Type B pancreatic cell (in vitro differentiated cells): ENCODE measurements at regions not wholly inside any gene's neighbourhood (a gene's known extent, or its start where the extent isn't known, plus 50 kb on each side); places are given as distances from the start of the nearest gene placed in this dataset.

ENCODE experiments used
- DNase-seq: peaks from one replicate; pipeline ENCODE4 v3.0.0; 2021; ENCODE audit warnings: mixed read lengths; ENCODE audit not compliant: unreplicated experiment; ENCODE audit errors: extremely low spot score
- H3K27ac Mint-ChIP-seq: 2 replicates; pipeline ENCODE4 v1.8.0; 2021; ENCODE audit warnings: mild to moderate bottlenecking, mixed read lengths
- H3K27me3 Mint-ChIP-seq: 2 replicates; pipeline ENCODE4 v1.8.0; 2021; ENCODE audit warnings: mixed read lengths
- H3K36me3 Mint-ChIP-seq: 2 replicates; pipeline ENCODE4 v1.8.0; 2021; ENCODE audit warnings: mixed read lengths
- H3K4me1 Mint-ChIP-seq: one replicate; pipeline ENCODE4 v1.8.0; 2021; ENCODE audit warnings: mixed read lengths; ENCODE audit not compliant: unreplicated experiment
- H3K4me3 Mint-ChIP-seq: 2 replicates; pipeline ENCODE4 v1.8.0; 2021; ENCODE audit warnings: mild to moderate bottlenecking, mixed read lengths
- H3K9me3 Mint-ChIP-seq: 2 replicates; pipeline ENCODE4 v1.8.0; 2021; ENCODE audit warnings: mixed read lengths
- TF ChIP-seq, protein P1 (sequence below): fragments of 200-600 bp; sonication (generic); conservative IDR thresholded peaks from 2 replicates; pipeline ENCODE4 v1.5.0; 2021; ENCODE audit warnings: antibody characterized with exemption, mild to moderate bottlenecking

DNA sequence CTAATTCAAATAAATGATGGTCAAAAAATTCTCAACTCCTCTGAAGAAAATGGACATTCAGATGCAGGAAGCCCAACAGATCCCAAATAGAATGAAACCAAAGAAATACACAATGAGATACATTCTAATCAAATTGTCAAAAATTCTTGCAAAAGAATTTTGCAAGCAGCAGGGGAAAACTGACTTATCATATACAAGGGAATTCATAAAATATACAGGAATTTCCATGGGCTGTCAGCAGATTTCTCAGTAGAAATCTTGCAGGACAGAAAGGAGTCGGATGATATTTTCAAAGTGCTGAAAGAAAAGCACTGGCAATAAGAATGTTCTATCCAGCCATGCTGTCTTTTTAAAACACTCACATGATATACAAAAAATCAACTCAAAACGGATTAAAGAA, 194.6 kb upstream of the ZC3H12C start:
- Mint-ChIP-seq H3K27ac (no peak overlapping the region), H3K4me1 (no peaks in the 10 kb centered on the region), H3K4me3 (no peak overlapping the region), H3K9me3 (no peaks in the 10 kb centered on the region), H3K27me3 (no peaks in the 10 kb centered on the region), H3K36me3 (no peaks in the 10 kb centered on the region)
- no peak for DNase-seq
- TF ChIP-seq, protein P1, sequence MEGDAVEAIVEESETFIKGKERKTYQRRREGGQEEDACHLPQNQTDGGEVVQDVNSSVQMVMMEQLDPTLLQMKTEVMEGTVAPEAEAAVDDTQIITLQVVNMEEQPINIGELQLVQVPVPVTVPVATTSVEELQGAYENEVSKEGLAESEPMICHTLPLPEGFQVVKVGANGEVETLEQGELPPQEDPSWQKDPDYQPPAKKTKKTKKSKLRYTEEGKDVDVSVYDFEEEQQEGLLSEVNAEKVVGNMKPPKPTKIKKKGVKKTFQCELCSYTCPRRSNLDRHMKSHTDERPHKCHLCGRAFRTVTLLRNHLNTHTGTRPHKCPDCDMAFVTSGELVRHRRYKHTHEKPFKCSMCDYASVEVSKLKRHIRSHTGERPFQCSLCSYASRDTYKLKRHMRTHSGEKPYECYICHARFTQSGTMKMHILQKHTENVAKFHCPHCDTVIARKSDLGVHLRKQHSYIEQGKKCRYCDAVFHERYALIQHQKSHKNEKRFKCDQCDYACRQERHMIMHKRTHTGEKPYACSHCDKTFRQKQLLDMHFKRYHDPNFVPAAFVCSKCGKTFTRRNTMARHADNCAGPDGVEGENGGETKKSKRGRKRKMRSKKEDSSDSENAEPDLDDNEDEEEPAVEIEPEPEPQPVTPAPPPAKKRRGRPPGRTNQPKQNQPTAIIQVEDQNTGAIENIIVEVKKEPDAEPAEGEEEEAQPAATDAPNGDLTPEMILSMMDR: no peak

DNA sequence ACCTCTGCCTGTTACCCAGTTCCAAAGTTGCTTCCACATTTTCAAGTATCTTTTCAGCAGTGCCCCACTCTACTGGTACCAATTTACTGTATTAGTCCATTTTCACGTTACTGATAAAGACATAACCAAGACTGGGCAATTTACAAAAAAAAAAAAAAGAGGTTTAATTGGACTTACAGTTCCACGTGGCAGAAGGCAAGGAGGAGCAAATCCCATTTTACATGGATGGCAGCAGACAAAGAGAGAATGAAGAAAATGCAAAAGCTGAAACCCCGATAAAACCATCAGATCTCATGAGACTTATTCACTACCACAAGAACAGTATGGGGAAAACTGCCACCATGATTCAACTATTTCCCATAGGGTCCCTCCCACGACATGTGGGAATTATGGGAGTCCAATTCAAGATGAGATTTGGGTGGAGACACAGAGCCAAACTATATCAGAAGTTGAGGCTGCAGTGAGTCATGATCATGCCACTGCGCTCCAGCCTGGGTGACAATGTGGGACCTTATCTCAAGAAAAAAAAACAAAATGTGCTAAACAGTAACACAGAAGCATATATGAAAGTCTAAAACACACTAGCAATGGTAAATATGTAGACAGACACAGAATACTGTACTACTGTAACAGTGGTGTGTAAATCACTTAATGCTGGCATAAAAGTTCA, 190.3 kb upstream of the ZC3H12C start:
- Mint-ChIP-seq H3K4me1 (no peaks in the 10 kb centered on the region), H3K27ac (no peak overlapping the region), H3K4me3 (no peak overlapping the region), H3K27me3 (no peaks in the 10 kb centered on the region), H3K9me3 (no peaks in the 10 kb centered on the region), H3K36me3 (no peaks in the 10 kb centered on the region)
- TF ChIP-seq, protein P1: no peak
- no peak for DNase-seq

DNA sequence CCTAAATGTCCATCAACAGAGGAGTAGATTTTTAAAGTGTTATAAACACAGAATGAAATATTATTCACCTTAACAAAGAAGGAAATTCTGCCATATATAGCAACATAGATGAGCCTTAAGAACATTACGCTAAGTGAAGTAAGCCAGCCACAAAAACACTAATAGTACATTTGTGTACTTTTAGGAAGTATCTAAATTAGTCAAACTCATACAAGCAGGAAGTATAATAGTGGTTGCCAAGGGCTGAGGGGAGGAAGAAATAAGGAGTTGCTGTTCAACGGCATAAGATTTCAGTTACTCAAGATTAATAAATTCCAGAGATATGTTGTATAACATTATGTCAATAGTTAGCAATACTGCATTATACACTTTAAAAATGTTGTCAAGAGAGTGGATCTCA, 181.7 kb upstream of the ZC3H12C start:
- H3K4me3 Mint-ChIP-seq: no peak overlapping the region
- no peak overlapping the region for H3K27ac Mint-ChIP-seq
- H3K9me3 Mint-ChIP-seq: no peaks in the 10 kb centered on the region
- TF ChIP-seq, protein P1: no peak
- H3K4me1 Mint-ChIP-seq: no peaks in the 10 kb centered on the region
- DNase-seq: no peak
- H3K36me3 Mint-ChIP-seq: no peaks in the 10 kb centered on the region
- no peaks in the 10 kb centered on the region for H3K27me3 Mint-ChIP-seq

DNA sequence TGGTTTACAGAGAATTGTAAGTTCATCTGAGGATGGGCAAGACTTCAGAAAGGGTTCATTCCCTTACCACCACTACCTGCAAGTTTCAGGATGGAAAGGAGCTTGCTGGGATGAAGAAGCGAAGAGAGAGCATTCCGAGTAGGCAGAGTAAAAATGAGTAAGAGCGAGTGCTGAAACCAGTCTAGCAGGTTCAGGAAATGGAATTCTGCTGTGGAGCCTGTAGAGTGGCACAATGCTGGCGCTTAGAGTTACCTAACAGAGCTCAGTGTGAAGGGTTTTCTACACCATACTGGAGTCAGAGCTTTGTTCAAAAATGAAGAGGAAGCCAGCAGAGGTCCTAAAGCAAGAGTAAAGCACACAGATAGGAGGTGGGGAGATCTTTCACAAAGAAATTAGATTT, 179.2 kb upstream of the ZC3H12C start:
- H3K36me3 Mint-ChIP-seq: no peaks in the 10 kb centered on the region
- no peaks in the 10 kb centered on the region for H3K27me3 Mint-ChIP-seq
- DNase-seq: no peak
- no peak overlapping the region for H3K27ac Mint-ChIP-seq
- no peaks in the 10 kb centered on the region for H3K9me3 Mint-ChIP-seq
- H3K4me1 Mint-ChIP-seq: no peaks in the 10 kb centered on the region
- no peak overlapping the region for H3K4me3 Mint-ChIP-seq
- TF ChIP-seq, protein P1: no peak

- Mint-ChIP-seq H3K27me3 (no peaks in the 10 kb centered on the region), H3K27ac (no peak overlapping the region), H3K4me1 (no peaks in the 10 kb centered on the region), H3K4me3 (no peak overlapping the region), H3K36me3 (no peaks in the 10 kb centered on the region), H3K9me3 (no peaks in the 10 kb centered on the region)
- TF ChIP-seq, protein P1: no peak
- DNase-seq: no peak
Observed at GRCh38 chr11:109914809-109915653, 178.2 kb upstream of the ZC3H12C start.
